ENCODE measurements at regions not wholly inside any gene's neighbourhood (a gene's known extent, or its start where the extent isn't known, plus 50 kb on each side); places are given as distances from the start of the nearest gene placed in this dataset.

GRCh38 chr10:111131168-111131799, 54.5 kb downstream of the ADRA2A start:
- Mint-ChIP-seq H3K4me1 (ENCODE audit: low read depth) (peaks cover 6% of the 10 kb centered on the region), H3K36me3 (ENCODE audit: low read depth) (no peaks in the 10 kb centered on the region), H3K9me3 (no peaks in the 10 kb centered on the region), H3K27ac (no peak overlapping the region), H3K4me3 (no peak overlapping the region), H3K27me3 (peaks cover 2% of the 10 kb centered on the region)
- intact Hi-C loops (cut with micrococcal nuclease) = no loop called here

GRCh38 chr10:111137007-111137406, 60.2 kb downstream of the ADRA2A start:
- intact Hi-C loops (cut with micrococcal nuclease) = no loop called here
- Mint-ChIP-seq H3K4me1 (ENCODE audit: low read depth) (no peaks in the 10 kb centered on the region), H3K4me3 (no peak overlapping the region), H3K36me3 (ENCODE audit: low read depth) (no peaks in the 10 kb centered on the region), H3K9me3 (no peaks in the 10 kb centered on the region), H3K27ac (no peak overlapping the region), H3K27me3 (peaks cover 5% of the 10 kb centered on the region)

DNA sequence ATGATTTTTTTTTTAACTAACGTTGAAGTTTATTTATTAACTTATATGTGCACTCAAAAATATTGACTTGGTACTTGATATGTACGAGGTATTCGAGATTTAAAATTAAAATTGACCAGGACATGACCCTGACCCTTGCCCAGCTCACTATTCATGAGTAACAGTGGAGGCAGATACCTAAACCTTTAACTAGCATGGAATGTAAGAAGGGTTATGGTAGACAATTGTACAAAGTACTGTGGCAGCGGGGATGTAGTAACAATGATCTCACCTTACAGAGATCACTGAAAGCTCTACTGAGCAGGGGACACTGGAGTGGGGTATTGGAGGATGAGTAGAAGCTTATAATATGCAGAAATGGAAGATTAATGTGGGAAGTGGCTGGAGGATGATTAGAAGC, 60.8 kb downstream of the ADRA2A start:
- H3K36me3 Mint-ChIP-seq (ENCODE audit: low read depth) = no peaks in the 10 kb centered on the region
- intact Hi-C loops (cut with micrococcal nuclease) = no loop called here
- H3K4me3 Mint-ChIP-seq = no peak overlapping the region
- H3K4me1 Mint-ChIP-seq (ENCODE audit: low read depth) = no peaks in the 10 kb centered on the region
- H3K27ac Mint-ChIP-seq = no peak overlapping the region
- H3K27me3 Mint-ChIP-seq = peaks cover 5% of the 10 kb centered on the region
- no peaks in the 10 kb centered on the region for H3K9me3 Mint-ChIP-seq

GRCh38 chr10:111138544-111138943, 61.7 kb downstream of the ADRA2A start:
- H3K27ac Mint-ChIP-seq = no peak overlapping the region
- intact Hi-C loops (cut with micrococcal nuclease) = no loop called here
- no peaks in the 10 kb centered on the region for H3K36me3 Mint-ChIP-seq (ENCODE audit: low read depth)
- no peak overlapping the region for H3K4me3 Mint-ChIP-seq
- H3K4me1 Mint-ChIP-seq (ENCODE audit: low read depth) = no peaks in the 10 kb centered on the region
- H3K27me3 Mint-ChIP-seq = peaks cover 5% of the 10 kb centered on the region
- no peaks in the 10 kb centered on the region for H3K9me3 Mint-ChIP-seq

DNA sequence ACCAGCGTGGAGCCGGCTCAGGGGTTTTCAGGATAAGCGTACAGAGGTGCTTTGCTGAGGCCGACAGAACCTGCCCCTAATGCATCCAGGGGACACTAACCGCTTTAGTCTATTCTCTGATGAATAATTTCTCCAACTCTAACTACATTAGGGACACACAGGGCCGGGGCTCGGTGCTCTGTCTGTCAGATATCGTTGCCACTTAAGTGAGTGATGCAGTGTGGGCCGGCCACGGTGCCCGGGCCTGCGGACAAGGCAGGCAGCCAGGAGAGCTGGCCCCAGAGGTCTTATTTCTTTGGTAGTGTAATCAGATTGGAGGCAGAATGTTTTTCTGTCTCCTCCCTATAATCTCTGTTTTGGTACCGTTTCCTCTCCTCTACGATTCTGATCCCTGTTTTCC, 62.7 kb downstream of the ADRA2A start:
- intact Hi-C loops (cut with micrococcal nuclease) = no loop called here
- H3K4me1 Mint-ChIP-seq (ENCODE audit: low read depth) = no peaks in the 10 kb centered on the region
- no peaks in the 10 kb centered on the region for H3K9me3 Mint-ChIP-seq
- H3K36me3 Mint-ChIP-seq (ENCODE audit: low read depth) = no peaks in the 10 kb centered on the region
- peaks cover 3% of the 10 kb centered on the region for H3K27me3 Mint-ChIP-seq
- no peak overlapping the region for H3K27ac Mint-ChIP-seq
- no peak overlapping the region for H3K4me3 Mint-ChIP-seq

DNA sequence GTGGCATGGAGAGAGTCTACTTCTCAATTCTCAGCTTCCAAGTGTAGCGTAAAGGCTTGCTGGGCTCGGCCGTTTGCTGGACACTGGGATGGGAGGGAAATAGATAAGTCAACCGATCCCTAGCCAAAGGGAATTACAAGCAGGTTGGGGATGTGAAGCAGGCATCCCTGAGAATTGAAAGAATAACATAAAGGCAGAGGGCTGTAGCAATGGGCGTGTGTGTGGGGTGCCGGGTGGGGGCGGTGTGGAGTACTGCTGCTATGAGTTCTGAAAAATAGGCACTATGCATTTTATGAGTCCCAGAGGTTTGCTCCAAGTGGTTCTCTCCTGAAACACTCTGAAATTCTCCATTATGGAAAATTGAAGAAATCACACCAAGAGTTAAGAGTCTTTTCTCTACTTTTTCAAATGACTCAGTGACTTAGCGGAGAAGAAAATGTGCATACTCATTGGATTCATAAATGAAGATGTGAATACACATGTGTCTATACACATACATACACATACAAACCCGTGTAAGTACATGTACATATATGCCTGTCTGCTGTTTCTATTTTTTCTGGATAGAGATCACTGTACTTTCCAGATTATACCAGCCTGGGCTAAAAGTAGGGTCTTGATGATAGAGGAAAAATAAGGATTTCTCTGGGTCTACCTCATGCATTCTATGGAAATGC, 65.4 kb downstream of the ADRA2A start:
- no peaks in the 10 kb centered on the region for H3K36me3 Mint-ChIP-seq (ENCODE audit: low read depth)
- H3K27me3 Mint-ChIP-seq = peaks cover 3% of the 10 kb centered on the region
- no peaks in the 10 kb centered on the region for H3K4me1 Mint-ChIP-seq (ENCODE audit: low read depth)
- no peak overlapping the region for H3K4me3 Mint-ChIP-seq
- H3K27ac Mint-ChIP-seq = no peak overlapping the region
- intact Hi-C loops (cut with micrococcal nuclease) = no loop called here
- H3K9me3 Mint-ChIP-seq = no peaks in the 10 kb centered on the region

- Mint-ChIP-seq H3K36me3 (ENCODE audit: low read depth) (no peaks in the 10 kb centered on the region), H3K9me3 (no peaks in the 10 kb centered on the region), H3K4me1 (ENCODE audit: low read depth) (no peaks in the 10 kb centered on the region), H3K4me3 (no peak overlapping the region), H3K27me3 (peaks cover 4% of the 10 kb centered on the region), H3K27ac (no peak overlapping the region)
- intact Hi-C loops (cut with micrococcal nuclease) = no loop called here
These were observed 69.3 kb downstream of the ADRA2A start for GRCh38 chr10:111146025-111146640.

DNA sequence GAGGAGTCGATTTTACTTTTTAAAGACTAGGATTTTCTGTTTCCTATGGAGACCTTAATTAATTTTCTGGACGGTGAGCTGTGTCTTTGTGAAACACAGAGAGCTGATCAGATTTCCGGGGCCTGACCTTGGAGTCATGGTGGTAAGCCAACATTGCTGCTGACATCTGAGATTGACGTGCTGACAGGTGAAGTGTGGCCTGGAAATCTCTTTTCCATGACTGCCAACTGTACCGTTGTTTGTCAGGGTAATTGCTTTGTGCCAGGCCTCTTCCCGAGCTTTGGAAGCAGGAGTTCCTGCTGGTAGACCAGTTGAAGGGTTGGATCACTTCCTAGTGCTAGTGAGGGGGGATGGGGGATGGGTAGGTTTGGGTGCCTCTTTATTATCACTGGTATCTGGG, 71.2 kb downstream of the ADRA2A start:
- H3K4me1 Mint-ChIP-seq (ENCODE audit: low read depth) = no peaks in the 10 kb centered on the region
- H3K36me3 Mint-ChIP-seq (ENCODE audit: low read depth) = no peaks in the 10 kb centered on the region
- no peaks in the 10 kb centered on the region for H3K9me3 Mint-ChIP-seq
- intact Hi-C loops (cut with micrococcal nuclease) = no loop called here
- no peak overlapping the region for H3K4me3 Mint-ChIP-seq
- H3K27ac Mint-ChIP-seq = no peak overlapping the region
- peaks cover 3% of the 10 kb centered on the region for H3K27me3 Mint-ChIP-seq

DNA sequence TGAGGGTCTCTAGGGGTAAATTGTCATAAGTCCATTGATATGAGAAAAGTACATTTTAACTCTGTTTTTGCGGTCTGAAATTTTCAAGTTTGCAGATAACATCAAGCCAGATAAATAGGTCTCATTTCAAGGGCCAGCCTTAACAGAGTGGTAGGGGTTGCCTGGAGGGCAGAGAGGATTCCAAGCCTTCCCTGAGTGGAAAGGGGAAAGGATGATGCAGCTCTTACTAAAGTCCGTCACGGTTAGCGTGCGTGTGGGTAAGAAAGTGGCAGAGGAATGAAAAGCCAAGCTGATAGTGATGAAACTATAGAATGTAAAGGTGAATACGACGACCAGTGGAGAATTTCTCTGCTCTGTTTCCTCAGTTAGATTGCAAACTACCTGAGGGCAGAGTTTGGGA, 71.6 kb downstream of the ADRA2A start:
- Mint-ChIP-seq H3K9me3 (no peaks in the 10 kb centered on the region), H3K4me3 (no peak overlapping the region), H3K27ac (no peak overlapping the region), H3K4me1 (ENCODE audit: low read depth) (no peaks in the 10 kb centered on the region), H3K36me3 (ENCODE audit: low read depth) (no peaks in the 10 kb centered on the region), H3K27me3 (peaks cover 3% of the 10 kb centered on the region)
- intact Hi-C loops (cut with micrococcal nuclease) = no loop called here

DNA sequence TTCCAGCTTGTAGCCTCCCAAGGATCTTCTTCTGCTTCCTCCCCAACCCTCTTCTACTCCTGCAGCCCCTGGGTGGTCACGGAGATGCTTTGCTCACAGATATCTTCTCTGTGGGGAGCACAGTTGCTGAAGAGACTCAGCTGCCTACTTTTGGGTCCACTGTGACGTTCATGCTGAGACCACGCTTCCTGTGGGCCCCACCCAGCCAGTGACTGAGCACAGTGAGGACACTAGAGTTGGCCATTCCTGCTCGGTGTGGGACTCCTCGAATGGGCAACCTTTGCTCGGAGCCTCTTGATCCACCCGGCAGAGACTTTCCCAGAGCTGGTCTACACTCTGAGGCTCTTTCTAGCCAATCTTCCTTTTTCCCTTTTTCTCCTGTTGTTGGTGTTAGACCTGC, 73.9 kb downstream of the ADRA2A start:
- Mint-ChIP-seq H3K27me3 (peaks cover 3% of the 10 kb centered on the region), H3K36me3 (ENCODE audit: low read depth) (no peaks in the 10 kb centered on the region), H3K4me3 (no peak overlapping the region), H3K27ac (no peak overlapping the region), H3K4me1 (ENCODE audit: low read depth) (no peaks in the 10 kb centered on the region), H3K9me3 (no peaks in the 10 kb centered on the region)
- intact Hi-C loops (cut with micrococcal nuclease) = no loop called here

GRCh38 chr10:111151595-111152307, 74.9 kb downstream of the ADRA2A start:
- Mint-ChIP-seq H3K27ac (no peak overlapping the region), H3K27me3 (peaks cover 7% of the 10 kb centered on the region)
- intact Hi-C loops (cut with micrococcal nuclease) = no loop called here

DNA sequence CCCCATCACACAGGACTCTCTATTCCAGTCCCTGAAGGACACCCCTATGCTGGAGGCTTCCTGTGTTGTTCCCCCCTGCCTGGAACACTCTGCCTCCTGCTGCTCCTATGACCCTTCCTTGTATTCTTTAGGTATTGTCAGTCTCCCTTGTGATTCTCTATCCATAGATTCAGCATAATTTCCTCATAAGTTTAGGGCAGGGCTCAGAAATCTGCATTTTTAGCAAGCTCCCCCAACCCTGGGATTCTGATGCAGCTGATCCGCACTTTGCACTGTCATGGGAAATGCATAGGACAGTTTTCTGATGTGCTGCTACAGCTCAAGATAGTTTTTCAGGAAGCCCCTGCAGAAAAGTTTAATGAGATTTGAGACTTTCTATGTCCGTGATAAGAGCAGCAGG, 79.9 kb downstream of the ADRA2A start:
- H3K27ac Mint-ChIP-seq = no peak overlapping the region
- peaks cover 8% of the 10 kb centered on the region for H3K27me3 Mint-ChIP-seq
- no peaks in the 10 kb centered on the region for H3K4me1 Mint-ChIP-seq (ENCODE audit: low read depth)
- no peaks in the 10 kb centered on the region for H3K9me3 Mint-ChIP-seq
- intact Hi-C loops (cut with micrococcal nuclease) = no loop called here
- no peak overlapping the region for H3K4me3 Mint-ChIP-seq
- no peaks in the 10 kb centered on the region for H3K36me3 Mint-ChIP-seq (ENCODE audit: low read depth)

More at GRCh38 chr10:111151595-111152307, 74.9 kb downstream of the ADRA2A start:
- H3K36me3 Mint-ChIP-seq (ENCODE audit: low read depth) = no peaks in the 10 kb centered on the region
- no peak overlapping the region for H3K4me3 Mint-ChIP-seq
- H3K4me1 Mint-ChIP-seq (ENCODE audit: low read depth) = no peaks in the 10 kb centered on the region
- H3K9me3 Mint-ChIP-seq = no peaks in the 10 kb centered on the region

- H3K27me3 Mint-ChIP-seq = peaks cover 6% of the 10 kb centered on the region
- H3K27ac Mint-ChIP-seq = no peak overlapping the region
- H3K4me3 Mint-ChIP-seq = no peak overlapping the region
- H3K4me1 Mint-ChIP-seq (ENCODE audit: low read depth) = no peaks in the 10 kb centered on the region
- H3K36me3 Mint-ChIP-seq (ENCODE audit: low read depth) = no peaks in the 10 kb centered on the region
- intact Hi-C loops (cut with micrococcal nuclease) = no loop called here
- H3K9me3 Mint-ChIP-seq = no peaks in the 10 kb centered on the region
These were observed 81.8 kb downstream of the ADRA2A start for GRCh38 chr10:111158595-111158994.
